Endodermal cell (in vitro differentiated cells): ENCODE measurements at regions not wholly inside any gene's neighbourhood (a gene's known extent, or its start where the extent isn't known, plus 50 kb on each side); places are given as distances from the start of the nearest gene placed in this dataset.

Experiments
- DNase-seq: peaks from one replicate; pipeline ENCODE4 v3.0.0-alpha.2; 2017
- H3K27ac ChIP-seq: 2 replicates; pipeline ENCODE4 v1.5.1; 2013; ENCODE audit warnings: mild to moderate bottlenecking, low read depth, low read length, moderate library complexity
- H3K27me3 ChIP-seq: 2 replicates; pipeline ENCODE4 v1.6.1; 2013; ENCODE audit warnings: mild to moderate bottlenecking, low read length, moderate library complexity; ENCODE audit not compliant: insufficient read depth, control insufficient read depth, poor library complexity, severe bottlenecking
- H3K36me3 ChIP-seq: 2 replicates; pipeline ENCODE4 v1.7.0; 2013; ENCODE audit warnings: mild to moderate bottlenecking, low read length, moderate library complexity; ENCODE audit not compliant: control insufficient read depth, insufficient read depth
- H3K4me1 ChIP-seq: one replicate; pipeline ENCODE4 v1.7.0; 2013; ENCODE audit warnings: low read length; ENCODE audit not compliant: control insufficient read depth, insufficient read depth
- H3K4me3 ChIP-seq: 2 replicates; pipeline ENCODE4 v1.5.1; 2013; ENCODE audit warnings: mild to moderate bottlenecking, low read length, moderate library complexity
- H3K9ac ChIP-seq: 2 replicates; pipeline ENCODE4 v1.6.1; 2013; ENCODE audit warnings: mild to moderate bottlenecking, low read length, moderate library complexity; ENCODE audit not compliant: poor library complexity, severe bottlenecking; ENCODE audit errors: extremely low read depth
- H3K9me3 ChIP-seq: 2 replicates; pipeline ENCODE4 v1.6.1; 2013; ENCODE audit warnings: mild to moderate bottlenecking, low read length, moderate library complexity; ENCODE audit not compliant: control insufficient read depth
- H3K27ac Mint-ChIP-seq: 2 replicates; pipeline ENCODE4 v1.8.0; 2020; ENCODE audit warnings: mixed read lengths
- H3K27me3 Mint-ChIP-seq: 2 replicates; pipeline ENCODE4 v1.8.0; 2021; ENCODE audit warnings: mild to moderate bottlenecking, mixed read lengths; ENCODE audit not compliant: insufficient read depth
- H3K36me3 Mint-ChIP-seq: 2 replicates; pipeline ENCODE4 v1.8.0; 2020; ENCODE audit warnings: low read depth, mixed read lengths
- H3K4me1 Mint-ChIP-seq: 2 replicates; pipeline ENCODE4 v1.8.0; 2020; ENCODE audit warnings: mixed read lengths
- H3K4me3 Mint-ChIP-seq: 2 replicates; pipeline ENCODE4 v1.8.0; 2020; ENCODE audit warnings: mild to moderate bottlenecking, moderate library complexity, mixed read lengths
- H3K9me3 Mint-ChIP-seq: 2 replicates; pipeline ENCODE4 v1.8.0; 2020; ENCODE audit warnings: mild to moderate bottlenecking, mixed read lengths
- WGBS, 2 experiments: methylation state at CpG; one replicate each; pipeline versions ENCODE4 v1.1.5 to v1.1.7; 2013; ENCODE audit warnings: missing lambda C conversion rate in 2 of 2, mixed read lengths in 1 of 2; ENCODE audit not compliant: insufficient coverage in 1 of 2, insufficient read length in 1 of 2; 5-methylcytosine and 5-hydroxymethylcytosine counted together
- TF ChIP-seq, protein P1 (sequence below): fragments of 200-600 bp; sonication (generic); conservative IDR thresholded peaks from 2 replicates; pipeline ENCODE4 v1.5.0; 2021; ENCODE audit warnings: antibody characterized with exemption, mild to moderate bottlenecking

DNA sequence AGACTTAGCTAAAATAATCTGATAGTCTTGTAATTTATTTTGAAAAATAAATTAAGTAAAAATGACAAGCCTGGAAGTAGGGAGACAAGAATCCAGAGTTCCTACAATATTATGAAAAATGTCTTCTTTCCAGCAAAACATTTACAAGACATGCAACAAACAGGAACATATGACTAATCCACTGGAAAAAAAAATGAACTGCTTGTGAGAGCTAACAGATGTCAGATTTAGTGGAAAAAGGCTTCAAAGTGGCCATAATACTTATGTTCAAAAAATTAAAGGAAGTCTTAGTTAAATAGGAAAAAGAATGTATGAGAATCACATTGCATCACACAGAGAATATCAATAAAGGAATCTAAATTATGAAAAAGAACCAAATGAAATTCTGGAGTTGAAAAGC, 2082.0 kb upstream of the PCDH20 start:
- Histone ChIP-seq H3K27me3 (no peaks in the 10 kb centered on the region), H3K27ac (no peak overlapping the region), H3K9ac (no peak overlapping the region), H3K4me1 (no peaks in the 10 kb centered on the region), H3K36me3 (no peaks in the 10 kb centered on the region), H3K9me3 (no peaks in the 10 kb centered on the region), H3K4me3 (no peak overlapping the region)
- TF ChIP-seq, protein P1, sequence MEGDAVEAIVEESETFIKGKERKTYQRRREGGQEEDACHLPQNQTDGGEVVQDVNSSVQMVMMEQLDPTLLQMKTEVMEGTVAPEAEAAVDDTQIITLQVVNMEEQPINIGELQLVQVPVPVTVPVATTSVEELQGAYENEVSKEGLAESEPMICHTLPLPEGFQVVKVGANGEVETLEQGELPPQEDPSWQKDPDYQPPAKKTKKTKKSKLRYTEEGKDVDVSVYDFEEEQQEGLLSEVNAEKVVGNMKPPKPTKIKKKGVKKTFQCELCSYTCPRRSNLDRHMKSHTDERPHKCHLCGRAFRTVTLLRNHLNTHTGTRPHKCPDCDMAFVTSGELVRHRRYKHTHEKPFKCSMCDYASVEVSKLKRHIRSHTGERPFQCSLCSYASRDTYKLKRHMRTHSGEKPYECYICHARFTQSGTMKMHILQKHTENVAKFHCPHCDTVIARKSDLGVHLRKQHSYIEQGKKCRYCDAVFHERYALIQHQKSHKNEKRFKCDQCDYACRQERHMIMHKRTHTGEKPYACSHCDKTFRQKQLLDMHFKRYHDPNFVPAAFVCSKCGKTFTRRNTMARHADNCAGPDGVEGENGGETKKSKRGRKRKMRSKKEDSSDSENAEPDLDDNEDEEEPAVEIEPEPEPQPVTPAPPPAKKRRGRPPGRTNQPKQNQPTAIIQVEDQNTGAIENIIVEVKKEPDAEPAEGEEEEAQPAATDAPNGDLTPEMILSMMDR = no peak
- H3K4me1 Mint-ChIP-seq = no peaks in the 10 kb centered on the region
- peaks cover 1% of the 10 kb centered on the region for H3K9me3 Mint-ChIP-seq
- H3K27me3 Mint-ChIP-seq = no peaks in the 10 kb centered on the region
- no peak overlapping the region for H3K4me3 Mint-ChIP-seq
- no peaks in the 10 kb centered on the region for H3K36me3 Mint-ChIP-seq
- H3K27ac Mint-ChIP-seq = no peak overlapping the region
- DNase-seq = no peak

DNA sequence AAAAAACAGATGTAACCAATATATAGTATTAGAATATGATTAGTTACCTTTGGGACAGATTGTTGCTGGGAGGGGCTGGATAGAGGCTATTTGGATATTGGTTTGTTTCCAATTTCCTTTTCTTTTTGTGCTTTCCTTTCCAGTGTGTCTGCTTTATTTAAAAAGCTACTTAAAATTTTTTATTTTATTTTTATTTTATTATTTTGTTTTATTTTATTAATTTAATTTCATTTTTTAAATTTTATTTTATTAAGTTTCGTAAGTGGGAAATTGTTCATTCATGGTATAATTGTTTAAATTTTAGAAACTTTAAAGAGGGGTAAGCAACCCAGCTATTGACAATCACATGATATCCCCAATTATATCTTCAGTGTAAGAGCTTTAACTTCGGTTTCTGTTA, 2077.0 kb upstream of the PCDH20 start:
- Histone ChIP-seq H3K27ac (no peak overlapping the region), H3K27me3 (no peaks in the 10 kb centered on the region), H3K9me3 (no peaks in the 10 kb centered on the region), H3K36me3 (no peaks in the 10 kb centered on the region), H3K9ac (no peak overlapping the region), H3K4me1 (no peaks in the 10 kb centered on the region), H3K4me3 (no peak overlapping the region)
- H3K4me1 Mint-ChIP-seq = no peaks in the 10 kb centered on the region
- H3K27ac Mint-ChIP-seq = no peak overlapping the region
- DNase-seq = no peak
- 80 to 100% methylated on average over 1 of the region's 2 CpGs for WGBS, 2 experiments
- H3K9me3 Mint-ChIP-seq = no peaks in the 10 kb centered on the region
- no peak overlapping the region for H3K4me3 Mint-ChIP-seq
- TF ChIP-seq, protein P1 = no peak
- H3K36me3 Mint-ChIP-seq = no peaks in the 10 kb centered on the region
- no peaks in the 10 kb centered on the region for H3K27me3 Mint-ChIP-seq

DNA sequence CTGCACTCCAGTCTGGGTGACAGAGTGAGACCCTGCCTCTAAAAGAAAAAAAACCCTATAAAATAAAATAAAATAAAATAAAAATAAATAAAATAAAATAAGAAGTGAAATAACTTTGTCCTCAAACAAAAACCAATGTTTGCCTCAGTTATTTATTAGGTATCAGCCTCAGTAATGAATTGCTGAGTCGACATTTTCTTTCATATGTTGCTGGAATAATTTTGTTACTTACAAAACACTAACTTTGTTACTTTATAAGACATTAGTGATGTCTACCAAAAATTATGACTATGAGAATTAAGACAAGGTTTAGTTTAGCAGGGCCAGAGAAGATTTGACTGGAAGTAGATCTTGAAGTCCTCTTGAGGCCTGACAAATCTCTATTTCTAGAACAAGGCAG, 2074.5 kb upstream of the PCDH20 start:
- Mint-ChIP-seq H3K36me3 (no peaks in the 10 kb centered on the region), H3K27ac (no peak overlapping the region), H3K4me1 (no peaks in the 10 kb centered on the region), H3K9me3 (no peaks in the 10 kb centered on the region), H3K4me3 (no peak overlapping the region), H3K27me3 (no peaks in the 10 kb centered on the region)
- Histone ChIP-seq H3K36me3 (no peaks in the 10 kb centered on the region), H3K9ac (no peak overlapping the region), H3K4me3 (no peak overlapping the region), H3K27me3 (no peaks in the 10 kb centered on the region), H3K4me1 (no peaks in the 10 kb centered on the region), H3K9me3 (no peaks in the 10 kb centered on the region), H3K27ac (no peak overlapping the region)
- TF ChIP-seq, protein P1 = no peak
- DNase-seq = no peak
- 100% methylated on average over 1 of the region's 1 CpG; no CpG with 5 or more reads in 1 of the 2 experiments for WGBS, 2 experiments
